Esophagus mucosa (tissue), 1 donor: ENCODE measurements at regions not wholly inside any gene's neighbourhood (a gene's known extent, or its start where the extent isn't known, plus 50 kb on each side); places are given as distances from the start of the nearest gene placed in this dataset.
"Not testable (repeated sequence)": the region's sequence is repeated elsewhere in the genome, so short reads cannot be mapped to it uniquely, and the experiment has no call there.

Source experiments
- ATAC-seq: fragments of 200-7000 bp; cut with Tn5 transposase; one replicate; pipeline ENCODE4 v1.9.1; 2020
- donor health status: DM: yes; HTN: yes; CAD: no.

GRCh38 chr11:24206511-24206910, 290.3 kb upstream of the LUZP2 start:
- ATAC-seq: no peak

- no peak for ATAC-seq
Observed at GRCh38 chr11:24216488-24216887, 280.4 kb upstream of the LUZP2 start.

- ATAC-seq: not testable (repeated sequence)
Observed at GRCh38 chr11:24217319-24217718, 279.5 kb upstream of the LUZP2 start.

- ATAC-seq: no peak
Observed at GRCh38 chr11:24225501-24225900, 271.4 kb upstream of the LUZP2 start.

- no peak for ATAC-seq
Observed at GRCh38 chr11:24226606-24227005, 270.2 kb upstream of the LUZP2 start.

GRCh38 chr11:24233041-24233440, 263.8 kb upstream of the LUZP2 start:
- ATAC-seq: no peak

- ATAC-seq: no peak
Observed at GRCh38 chr11:24234822-24235508, 261.9 kb upstream of the LUZP2 start.

GRCh38 chr11:24238771-24239645, 257.8 kb upstream of the LUZP2 start:
- ATAC-seq: no peak

- ATAC-seq: no peak
Observed at GRCh38 chr11:24239930-24240329, 256.9 kb upstream of the LUZP2 start.

- ATAC-seq: no peak
Observed at GRCh38 chr11:24240496-24241175, 256.2 kb upstream of the LUZP2 start.

GRCh38 chr11:24246715-24247114, 250.1 kb upstream of the LUZP2 start:
- no peak for ATAC-seq

- ATAC-seq: no peak
Observed at GRCh38 chr11:24247846-24248245, 249.0 kb upstream of the LUZP2 start.

- ATAC-seq: no peak
Observed at GRCh38 chr11:24249921-24250320, 246.9 kb upstream of the LUZP2 start.

- ATAC-seq: no peak
Observed at GRCh38 chr11:24253237-24253760, 243.6 kb upstream of the LUZP2 start.

- no peak for ATAC-seq
Observed at GRCh38 chr11:24264868-24265267, 232.0 kb upstream of the LUZP2 start.

- no peak for ATAC-seq
Observed at GRCh38 chr11:24267014-24267413, 229.8 kb upstream of the LUZP2 start.

GRCh38 chr11:24271798-24272197, 225.1 kb upstream of the LUZP2 start:
- no peak for ATAC-seq

- ATAC-seq: not testable (repeated sequence)
Observed at GRCh38 chr11:24274214-24274781, 222.6 kb upstream of the LUZP2 start.

GRCh38 chr11:24286238-24286637, 210.6 kb upstream of the LUZP2 start:
- ATAC-seq: no peak

- ATAC-seq: no peak
Observed at GRCh38 chr11:24289301-24289700, 207.6 kb upstream of the LUZP2 start.

- no peak for ATAC-seq
Observed at GRCh38 chr11:24293964-24294363, 202.9 kb upstream of the LUZP2 start.

GRCh38 chr11:24295360-24295759, 201.5 kb upstream of the LUZP2 start:
- no peak for ATAC-seq

GRCh38 chr11:24297461-24297860, 199.4 kb upstream of the LUZP2 start:
- ATAC-seq: no peak
